H9 (cell line): ENCODE measurements at regions not wholly inside any gene's neighbourhood (a gene's known extent, or its start where the extent isn't known, plus 50 kb on each side); places are given as distances from the start of the nearest gene placed in this dataset.

Source experiments
- DNase-seq: peaks from one replicate; pipeline ENCODE4 v3.0.0-alpha.2; 2017
- H2AFZ ChIP-seq: one replicate; pipeline ENCODE4 v1.6.1; 2013; ENCODE audit warnings: mild to moderate bottlenecking, low read length, control low read depth, moderate library complexity
- H2AK5ac ChIP-seq: 2 replicates; pipeline ENCODE4 v1.6.1; 2013; ENCODE audit warnings: low read length, control low read depth, mixed read lengths; ENCODE audit not compliant: insufficient read length
- H2BK120ac ChIP-seq: one replicate; pipeline ENCODE4 v1.6.1; 2013; ENCODE audit warnings: low read depth, mild to moderate bottlenecking, low read length, control low read depth, inconsistent platforms; ENCODE audit not compliant: poor library complexity, severe bottlenecking
- H2BK12ac ChIP-seq: 2 replicates; pipeline ENCODE4 v1.6.1; 2013; ENCODE audit warnings: low read length, control low read depth, mixed read lengths, low read depth; ENCODE audit not compliant: insufficient read length
- H2BK15ac ChIP-seq: 2 replicates; pipeline ENCODE4 v1.6.1; 2013; ENCODE audit warnings: low read depth, low read length, control low read depth
- H2BK20ac ChIP-seq: one replicate; pipeline ENCODE4 v1.6.1; 2013; ENCODE audit warnings: low read depth, mild to moderate bottlenecking, low read length, control low read depth, inconsistent platforms; ENCODE audit not compliant: poor library complexity, severe bottlenecking
- H2BK5ac ChIP-seq: 2 replicates; pipeline ENCODE4 v1.6.1; 2013; ENCODE audit warnings: low read length, control low read depth, mixed read lengths; ENCODE audit not compliant: insufficient read length
- H3K14ac ChIP-seq: 2 replicates; pipeline ENCODE4 v1.6.1; 2013; ENCODE audit warnings: low read length, control low read depth; ENCODE audit not compliant: insufficient read depth
- H3K18ac ChIP-seq: 2 replicates; pipeline ENCODE4 v1.6.1; 2013; ENCODE audit warnings: low read depth, mild to moderate bottlenecking, mixed read lengths, low read length, control low read depth; ENCODE audit not compliant: insufficient read length
- H3K23ac ChIP-seq: 2 replicates; pipeline ENCODE4 v1.6.1; 2013; ENCODE audit warnings: low read length, control low read depth, mixed read lengths, low read depth; ENCODE audit not compliant: insufficient read length
- H3K23me2 ChIP-seq: 2 replicates; pipeline ENCODE4 v1.6.1; 2013; ENCODE audit warnings: low read depth, mild to moderate bottlenecking, mixed read lengths, low read length, control low read depth; ENCODE audit not compliant: insufficient read length, poor library complexity, severe bottlenecking
- H3K27ac ChIP-seq: 2 replicates; pipeline ENCODE4 v1.5.1; 2013; ENCODE audit warnings: low read length, control low read depth, mixed read lengths, low read depth; ENCODE audit not compliant: insufficient read length
- H3K27me3 ChIP-seq: 2 replicates; pipeline ENCODE4 v1.6.1; 2013; ENCODE audit warnings: low read length, control low read depth, inconsistent platforms; ENCODE audit not compliant: insufficient read depth
- H3K4ac ChIP-seq: 2 replicates; pipeline ENCODE4 v1.6.1; 2013; ENCODE audit warnings: low read depth, mild to moderate bottlenecking, control low read depth, inconsistent platforms, low read length, moderate library complexity
- H3K4me1 ChIP-seq: 2 replicates; pipeline ENCODE4 v1.6.1; 2013; ENCODE audit warnings: low read length, control low read depth, inconsistent platforms; ENCODE audit not compliant: insufficient read depth
- H3K4me2 ChIP-seq: 2 replicates; pipeline ENCODE4 v1.6.1; 2013; ENCODE audit warnings: low read length, control low read depth, mixed read lengths; ENCODE audit not compliant: insufficient read length, insufficient read depth
- H3K56ac ChIP-seq: 2 replicates; pipeline ENCODE4 v1.6.1; 2013; ENCODE audit warnings: low read depth, mild to moderate bottlenecking, mixed read lengths, low read length, control low read depth; ENCODE audit not compliant: insufficient read length
- H3K79me1 ChIP-seq: 2 replicates; pipeline ENCODE4 v1.6.1; 2013; ENCODE audit warnings: low read depth, mild to moderate bottlenecking, moderate library complexity, low read length, control low read depth, inconsistent platforms; ENCODE audit not compliant: insufficient read depth, poor library complexity, severe bottlenecking
- H3K79me2 ChIP-seq: 2 replicates; pipeline ENCODE4 v1.6.1; 2013; ENCODE audit warnings: low read length, control low read depth, inconsistent platforms; ENCODE audit not compliant: insufficient read depth
- H3K9ac ChIP-seq: 2 replicates; pipeline ENCODE4 v1.6.1; 2013; ENCODE audit warnings: low read length, control low read depth, mixed read lengths; ENCODE audit not compliant: insufficient read length; ENCODE audit errors: extremely low read depth
- H3K9me3 ChIP-seq: one replicate; pipeline ENCODE4 v1.6.1; 2013; ENCODE audit warnings: low read depth, low read length, inconsistent platforms; ENCODE audit not compliant: control insufficient read depth
- H3T11ph ChIP-seq: one replicate; pipeline ENCODE4 v1.6.1; 2013; ENCODE audit warnings: mild to moderate bottlenecking, low read length, control low read depth, inconsistent platforms
- H4K20me1 ChIP-seq: one replicate; pipeline ENCODE4 v1.6.1; 2013; ENCODE audit not compliant: control insufficient read depth, insufficient read length, insufficient read depth
- H4K5ac ChIP-seq: 2 replicates; pipeline ENCODE4 v1.6.1; 2013; ENCODE audit warnings: low read depth, mild to moderate bottlenecking, mixed read lengths, low read length, control low read depth; ENCODE audit not compliant: insufficient read length
- H4K8ac ChIP-seq: replicated peaks from 2 replicates; pipeline ENCODE4 v1.6.1; 2013; ENCODE audit warnings: low read length, control low read depth, mixed read lengths, low read depth; ENCODE audit not compliant: insufficient read length
- H4K91ac ChIP-seq: 2 replicates; pipeline ENCODE4 v1.6.1; 2013; ENCODE audit warnings: low read depth, mild to moderate bottlenecking, moderate library complexity, mixed read lengths, low read length, control low read depth; ENCODE audit not compliant: insufficient read length
- H3K27ac Mint-ChIP-seq, 3 experiments: 2 replicates in 2 of 3; 3 replicates in 1 of 3; pipeline ENCODE4 v1.8.0; 2020 to 2021; ENCODE audit warnings: mixed read lengths in 3 of 3, mild to moderate bottlenecking in 1 of 3, moderate library complexity in 1 of 3
- H3K27me3 Mint-ChIP-seq: 2 replicates; pipeline ENCODE4 v1.8.0; 2021; ENCODE audit warnings: low read depth, mild to moderate bottlenecking, moderate library complexity, mixed read lengths
- H3K36me3 Mint-ChIP-seq, 3 experiments: 2 replicates in 2 of 3; 3 replicates in 1 of 3; pipeline ENCODE4 v1.8.0; 2020 to 2021; ENCODE audit warnings: low read depth in 3 of 3, mixed read lengths in 3 of 3; ENCODE audit not compliant: insufficient read depth in 1 of 3
- H3K4me1 Mint-ChIP-seq, 2 experiments: 2 replicates each; pipeline ENCODE4 v1.8.0; 2020; ENCODE audit warnings: mixed read lengths in 2 of 2
- H3K4me3 Mint-ChIP-seq, 2 experiments: 2 replicates in 1 of 2; 3 replicates in 1 of 2; pipeline ENCODE4 v1.8.0; 2020 to 2021; ENCODE audit warnings: mild to moderate bottlenecking in 2 of 2, mixed read lengths in 2 of 2, moderate library complexity in 1 of 2
- H3K9me3 Mint-ChIP-seq, 2 experiments: 2 replicates in 1 of 2; 3 replicates in 1 of 2; pipeline ENCODE4 v1.8.0; 2020; ENCODE audit warnings: mild to moderate bottlenecking in 2 of 2, mixed read lengths in 2 of 2, moderate library complexity in 1 of 2
- CTCF ChIP-seq: fragments of 200-600 bp; sonication (generic); conservative IDR thresholded peaks from 3 replicates; pipeline ENCODE4 v1.8.0; 2021; ENCODE audit warnings: antibody characterized with exemption, mild to moderate bottlenecking
- WGBS: extraction: QIAGEN DNeasy Blood & Tissue Kit; methylation state at CpG from one replicate; pipeline ENCODE4 v1.1.7; 2013; ENCODE audit warnings: missing lambda C conversion rate, low lambda C conversion rate, mixed read lengths; ENCODE audit not compliant: insufficient read length; ENCODE audit errors: extremely low coverage; 5-methylcytosine and 5-hydroxymethylcytosine counted together

DNA sequence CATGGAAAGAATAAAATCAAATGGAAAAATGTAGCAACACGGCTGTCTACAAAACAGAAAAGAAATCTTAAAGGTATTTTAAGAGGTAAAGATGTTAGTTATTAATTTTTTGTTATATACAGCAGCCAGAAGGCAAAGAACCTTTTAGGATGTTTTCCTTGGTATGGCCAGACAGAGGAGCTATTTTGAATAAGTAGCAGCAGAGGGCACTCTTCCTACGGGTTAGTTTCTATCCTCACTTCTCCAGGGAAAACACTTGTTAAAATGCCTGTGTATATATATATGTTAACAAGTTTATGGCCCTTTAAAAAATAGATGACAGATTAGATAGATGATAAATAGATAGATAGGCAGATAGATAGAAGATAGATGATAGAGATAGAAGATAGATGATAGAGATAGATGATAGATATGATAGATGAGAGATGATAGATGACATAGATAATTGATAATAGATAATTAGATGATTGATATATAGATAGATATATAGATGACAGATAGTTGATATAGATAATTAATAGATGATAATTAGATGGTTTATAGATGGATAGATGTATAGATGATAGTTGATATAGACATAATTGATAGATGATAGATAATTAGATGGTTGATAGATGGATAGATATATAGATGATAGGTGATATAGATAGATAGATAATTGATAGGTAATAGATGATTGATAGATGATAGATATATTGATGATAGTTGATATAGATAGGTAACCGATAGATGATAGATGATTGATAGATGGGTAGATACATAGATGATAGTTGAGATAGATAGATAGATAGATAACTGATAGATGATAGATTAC is 57.8 kb upstream of the WIPF3 start:
- H3K9me3 Mint-ChIP-seq, result no peaks in the 10 kb centered on the region
- Histone ChIP-seq H2BK15ac (no peak overlapping the region), H2BK12ac (no peak overlapping the region), H2AK5ac (no peak overlapping the region), H4K8ac (no peak overlapping the region), H3K79me2 (no peaks in the 10 kb centered on the region), H3K23ac (no peak overlapping the region), H3K27me3 (no peaks in the 10 kb centered on the region), H3K14ac (no peak overlapping the region), H3K9me3 (no peaks in the 10 kb centered on the region), H2BK5ac (no peak overlapping the region), H3K4ac (no peak overlapping the region), H4K20me1 (no peaks in the 10 kb centered on the region), H3K4me2 (no peak overlapping the region), H3K56ac (no peak overlapping the region), H3K23me2 (no peaks in the 10 kb centered on the region), H4K5ac (no peak overlapping the region), H3K79me1 (no peaks in the 10 kb centered on the region), H2BK120ac (no peak overlapping the region), H3K27ac (no peak overlapping the region), H3K4me1 (no peaks in the 10 kb centered on the region), H3K18ac (no peak overlapping the region), H3T11ph (no peak overlapping the region), H2AFZ (no peak overlapping the region), H4K91ac (no peak overlapping the region), H3K9ac (no peak overlapping the region), H2BK20ac (no peak overlapping the region)
- DNase-seq, result no peak
- no peak overlapping the region for H3K4me3 Mint-ChIP-seq
- peak; percentile 80 for TF ChIP-seq CTCF
- no peak overlapping the region for H3K27ac Mint-ChIP-seq
- no peaks in the 10 kb centered on the region; a peak in 1 of 7 replicates for H3K36me3 Mint-ChIP-seq
- no peaks in the 10 kb centered on the region for H3K4me1 Mint-ChIP-seq
- H3K27me3 Mint-ChIP-seq, result peaks cover 2% of the 10 kb centered on the region; the same call in 1 of the 2 replicates
- 100% methylated on average over 1 of the region's 3 CpGs for WGBS
